OCI-LY1 (cell line): ENCODE measurements at regions not wholly inside any gene's neighbourhood (a gene's known extent, or its start where the extent isn't known, plus 50 kb on each side); places are given as distances from the start of the nearest gene placed in this dataset.

Source experiments
- CTCF ChIP-seq: fragments of 200-600 bp; sonication (generic), shearing (Covaris generic); IDR thresholded peaks from 2 replicates; pipeline ENCODE4 v1.5.1; 2017; ENCODE audit warnings: mild to moderate bottlenecking, antibody characterized with exemption, low read length, moderate library complexity, mixed read lengths
- EZH2 ChIP-seq: fragments of 200-600 bp; sonication (generic), shearing (Covaris generic); IDR thresholded peaks from 2 replicates; pipeline ENCODE4 v1.8.0; 2017; ENCODE audit warnings: borderline replicate concordance, mixed run types, mild to moderate bottlenecking, antibody characterized with exemption, low read length, moderate library complexity, mixed read lengths

- TF ChIP-seq CTCF, result no peak
- no peak for TF ChIP-seq EZH2
These were observed 50.4 kb upstream of the MTNR1B start for GRCh38 chr11:92919048-92919447.
